ENCODE measurements at regions not wholly inside any gene's neighbourhood (a gene's known extent, or its start where the extent isn't known, plus 50 kb on each side); places are given as distances from the start of the nearest gene placed in this dataset.

- TF ChIP-seq CTCF (IDR thresholded peaks at IDR 0.05), result no peak
Measured at GRCh38 chr1:70828177-70828576, 219.4 kb downstream of the PTGER3 start.

DNA sequence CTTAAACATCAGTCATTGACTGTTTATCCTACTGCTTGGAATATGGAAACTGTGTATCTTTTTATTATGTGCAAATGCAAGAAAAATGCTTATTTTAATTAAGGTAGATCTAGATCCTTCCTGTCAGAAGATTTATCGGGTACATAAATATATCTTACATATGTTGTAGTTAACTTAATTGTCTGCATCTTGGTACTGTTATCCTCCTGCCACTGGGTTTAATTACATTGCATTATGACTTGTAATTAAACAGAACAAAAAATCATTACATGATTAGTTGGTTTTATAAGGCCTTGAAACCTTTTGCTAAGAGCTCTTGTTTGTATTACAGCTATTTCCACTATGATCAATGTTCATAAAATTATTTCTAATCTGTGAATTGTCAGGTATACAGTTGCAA is 211.2 kb downstream of the PTGER3 start:
- TF ChIP-seq CTCF (IDR thresholded peaks at IDR 0.05), result no peak

DNA sequence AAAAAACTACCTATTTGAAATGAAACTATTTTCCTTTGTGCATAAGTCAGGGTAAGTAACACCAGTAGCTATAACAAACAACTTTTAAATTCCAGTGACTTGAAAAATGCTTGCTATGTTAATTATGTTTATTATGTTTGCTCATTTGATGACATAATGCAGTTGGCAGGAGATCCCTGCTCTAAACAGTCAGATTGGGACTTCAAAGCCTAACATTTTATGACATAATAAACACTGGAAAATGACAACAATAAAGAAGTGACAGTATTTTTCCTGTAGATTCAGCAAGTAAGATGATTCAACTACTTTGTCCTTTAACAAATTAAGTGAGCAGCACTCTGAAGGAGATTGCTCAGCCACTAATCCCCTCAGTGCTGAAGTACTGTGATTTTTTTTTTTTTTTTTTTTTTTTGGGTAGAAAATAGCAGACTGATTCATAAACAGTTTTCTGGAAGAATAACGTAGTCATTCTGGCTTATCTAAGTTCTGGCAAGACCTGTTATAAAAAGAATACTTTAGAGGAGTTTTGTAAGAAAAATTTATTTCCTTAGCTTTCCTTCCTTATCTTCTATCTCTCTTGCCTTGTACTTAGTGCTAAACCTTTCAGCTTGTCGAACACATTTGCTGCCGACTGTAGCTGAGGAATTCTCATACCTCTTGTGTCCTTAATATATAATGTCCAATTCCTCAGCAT is 207.2 kb downstream of the PTGER3 start:
- TF ChIP-seq CTCF (IDR thresholded peaks at IDR 0.05), result no peak

DNA sequence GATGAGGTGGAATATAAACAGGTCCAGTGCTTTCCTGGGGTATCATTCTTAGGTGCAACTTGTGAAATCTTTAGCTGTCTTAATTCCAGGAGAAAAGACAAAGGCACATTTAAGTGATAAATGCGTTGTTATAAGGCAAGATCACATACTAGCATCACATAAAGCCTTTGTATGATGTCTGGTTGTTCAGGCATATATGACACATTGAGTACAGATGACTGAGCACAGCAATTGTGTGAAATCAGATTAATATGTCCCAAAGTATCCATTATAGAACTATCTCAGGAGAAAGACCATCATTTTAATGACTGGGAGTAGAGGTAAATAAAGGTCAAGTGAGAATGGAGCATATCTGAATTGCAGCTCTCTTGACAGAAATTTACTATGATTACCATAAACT is 205.1 kb downstream of the PTGER3 start:
- no peak for TF ChIP-seq CTCF (IDR thresholded peaks at IDR 0.05)

DNA sequence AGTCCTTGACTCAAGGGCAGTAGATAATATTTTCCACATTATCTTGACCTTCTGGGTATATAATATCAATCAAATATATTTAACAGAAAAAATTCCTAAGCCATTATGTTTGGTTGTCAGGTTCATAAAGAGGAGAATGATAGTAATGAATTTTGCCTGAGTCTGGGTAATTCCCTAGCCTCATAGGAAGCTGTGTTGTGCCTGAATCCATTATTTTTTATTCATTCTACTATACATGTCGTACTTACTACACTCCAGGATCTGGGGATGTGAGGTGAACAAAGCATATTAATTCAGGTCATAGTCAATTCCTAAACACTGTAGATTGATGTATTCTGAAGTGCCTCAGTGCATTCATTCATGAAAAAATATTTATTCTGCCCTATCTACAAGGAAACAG is 204.2 kb downstream of the PTGER3 start:
- no peak for TF ChIP-seq CTCF (IDR thresholded peaks at IDR 0.05)

- TF ChIP-seq CTCF (IDR thresholded peaks at IDR 0.05), result no peak
Measured at GRCh38 chr1:70847013-70847412, 200.6 kb downstream of the PTGER3 start.

GRCh38 chr1:70855203-70855602 is 192.4 kb downstream of the PTGER3 start:
- TF ChIP-seq CTCF (IDR thresholded peaks at IDR 0.05), result no peak

DNA sequence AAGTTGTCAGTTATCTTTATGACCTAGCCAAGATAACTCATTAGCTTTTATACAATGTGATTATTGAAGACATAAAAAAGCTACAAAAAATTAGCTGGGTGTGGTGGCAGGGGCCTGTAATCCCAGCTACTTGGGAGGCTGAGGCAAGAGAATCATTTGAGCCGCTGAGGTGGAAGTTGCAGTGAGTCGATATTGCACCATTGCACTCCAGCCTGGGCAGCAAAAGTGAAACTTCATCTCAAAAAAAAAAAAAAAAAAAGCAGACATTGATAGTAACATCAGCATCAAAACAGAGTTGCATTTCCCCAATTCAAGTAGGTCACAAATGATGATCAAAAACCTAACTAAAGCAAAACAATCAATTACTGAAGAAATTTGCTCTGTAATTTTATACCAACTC is 191.4 kb downstream of the PTGER3 start:
- no peak for TF ChIP-seq CTCF (IDR thresholded peaks at IDR 0.05)

Data from LNCAP (cell line).